HepG2 (cell line): ENCODE measurements at regions not wholly inside any gene's neighbourhood (a gene's known extent, or its start where the extent isn't known, plus 50 kb on each side); places are given as distances from the start of the nearest gene placed in this dataset.

Source experiments
- CAMTA2 ChIP-seq: sonication (generic); formaldehyde crosslinking; IDR thresholded peaks from 2 replicates; pipeline ENCODE4 v1.4.0; 2020; ENCODE audit warnings: mild to moderate bottlenecking, missing genetic modification reagents, borderline replicate concordance
- CHCHD3 ChIP-seq: sonication (generic); formaldehyde crosslinking; IDR thresholded peaks from 2 replicates; pipeline ENCODE4 v1.8.0; 2022; ENCODE audit warnings: mild to moderate bottlenecking, missing genetic modification reagents, moderate library complexity
- HDAC2 ChIP-seq: sonication (generic); formaldehyde crosslinking; IDR thresholded peaks from 2 replicates; pipeline ENCODE4 v1.4.0; 2020; ENCODE audit warnings: missing genetic modification reagents
- HDAC6 ChIP-seq: fragments of 200-600 bp; sonication (generic); IDR thresholded peaks from 2 replicates; pipeline ENCODE4 v1.7.0; 2017; ENCODE audit warnings: mild to moderate bottlenecking, antibody characterized with exemption, low read length, low read depth
- MYNN ChIP-seq: sonication (generic); formaldehyde crosslinking; IDR thresholded peaks from 2 replicates; pipeline ENCODE4 v1.4.0; 2020; ENCODE audit warnings: mild to moderate bottlenecking, low read depth, missing genetic modification reagents
- NR3C1 ChIP-seq: sonication (generic); formaldehyde crosslinking; IDR thresholded peaks from 2 replicates; pipeline ENCODE4 v1.4.0; 2020; ENCODE audit warnings: missing genetic modification reagents
- PPARG ChIP-seq: conservative IDR thresholded peaks from 2 replicates; pipeline ENCODE4 v1.6.1; 2016; ENCODE audit warnings: missing biosample characterization, missing genetic modification reagents
- SIN3A ChIP-seq: IDR thresholded peaks from 2 replicates; pipeline ENCODE4 v1.6.1; 2011; ENCODE audit warnings: low read depth, mild to moderate bottlenecking, control low read depth, low read length, borderline replicate concordance
- TBX3 ChIP-seq: fragments of 450-650 bp; IDR thresholded peaks from 2 replicates; pipeline ENCODE4 v1.6.1; 2017; ENCODE audit warnings: antibody characterized with exemption, mild to moderate bottlenecking, inconsistent platforms, borderline replicate concordance
- TCF7 ChIP-seq: sonication (generic); IDR thresholded peaks from 2 replicates; pipeline ENCODE4 v1.6.1; 2016; ENCODE audit warnings: antibody characterized with exemption, low read depth
- YEATS2 ChIP-seq: sonication (generic); formaldehyde crosslinking; IDR thresholded peaks from 2 replicates; pipeline ENCODE4 v1.4.0; 2020; ENCODE audit warnings: missing genetic modification reagents, borderline replicate concordance
- TF ChIP-seq, protein P1 (sequence below): sonication (generic); formaldehyde crosslinking; IDR thresholded peaks from 2 replicates; pipeline ENCODE4 v1.4.0; 2020; ENCODE audit warnings: missing genetic modification reagents
- TF ChIP-seq, protein P2 (sequence below): sonication (generic); formaldehyde crosslinking; IDR thresholded peaks from 2 replicates; pipeline ENCODE4 v1.4.0; 2020; ENCODE audit warnings: mild to moderate bottlenecking, low read depth, missing genetic modification reagents
- TF ChIP-seq, protein P3 (sequence below): sonication (generic); formaldehyde crosslinking; IDR thresholded peaks from 2 replicates; pipeline ENCODE4 v1.8.1; 2023; ENCODE audit warnings: missing genetic modification reagents, inconsistent platforms, borderline replicate concordance
- TF ChIP-seq, protein P4 (sequence below): sonication (generic); formaldehyde crosslinking; IDR thresholded peaks from 2 replicates; pipeline ENCODE4 v1.4.0; 2020; ENCODE audit warnings: mild to moderate bottlenecking, missing genetic modification reagents
- TF ChIP-seq, protein P5 (sequence below): sonication (generic); formaldehyde crosslinking; IDR thresholded peaks from 2 replicates; pipeline ENCODE4 v1.4.0; 2020; ENCODE audit warnings: missing genetic modification reagents

DNA sequence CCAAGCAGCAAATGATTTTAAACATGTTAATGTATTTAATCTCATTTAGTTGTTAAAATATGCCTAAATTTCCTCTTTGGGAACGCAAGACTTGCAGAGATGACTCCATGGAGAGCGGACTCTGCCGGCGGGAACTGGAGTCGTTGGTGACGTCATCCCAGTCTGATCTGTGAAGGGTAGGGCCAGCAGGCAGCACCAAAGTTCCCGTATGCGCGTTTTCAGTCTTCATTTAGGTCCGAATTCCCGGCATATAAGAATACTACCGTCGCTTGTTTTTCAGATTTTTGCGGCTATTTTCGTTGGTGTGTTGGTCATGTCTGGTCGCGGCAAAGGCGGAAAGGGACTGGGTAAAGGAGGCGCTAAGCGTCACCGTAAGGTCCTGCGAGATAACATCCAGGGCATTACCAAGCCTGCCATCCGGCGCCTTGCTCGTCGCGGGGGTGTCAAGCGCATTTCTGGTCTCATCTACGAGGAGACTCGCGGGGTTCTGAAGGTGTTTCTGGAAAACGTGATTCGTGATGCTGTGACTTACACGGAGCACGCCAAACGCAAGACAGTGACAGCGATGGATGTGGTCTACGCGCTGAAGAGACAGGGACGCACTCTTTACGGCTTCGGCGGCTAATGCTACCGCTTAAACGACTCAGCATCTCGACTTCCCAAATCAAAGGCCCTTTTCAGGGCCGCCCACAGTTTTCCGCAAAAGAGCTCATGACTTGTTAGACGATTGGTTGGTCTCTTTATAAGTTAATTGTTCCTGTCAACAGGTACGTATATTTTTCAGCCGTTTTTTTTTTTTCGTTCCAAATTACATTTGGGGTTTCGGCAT is 117.3 kb downstream of the HFE start (continued):
- TF ChIP-seq, protein P1, sequence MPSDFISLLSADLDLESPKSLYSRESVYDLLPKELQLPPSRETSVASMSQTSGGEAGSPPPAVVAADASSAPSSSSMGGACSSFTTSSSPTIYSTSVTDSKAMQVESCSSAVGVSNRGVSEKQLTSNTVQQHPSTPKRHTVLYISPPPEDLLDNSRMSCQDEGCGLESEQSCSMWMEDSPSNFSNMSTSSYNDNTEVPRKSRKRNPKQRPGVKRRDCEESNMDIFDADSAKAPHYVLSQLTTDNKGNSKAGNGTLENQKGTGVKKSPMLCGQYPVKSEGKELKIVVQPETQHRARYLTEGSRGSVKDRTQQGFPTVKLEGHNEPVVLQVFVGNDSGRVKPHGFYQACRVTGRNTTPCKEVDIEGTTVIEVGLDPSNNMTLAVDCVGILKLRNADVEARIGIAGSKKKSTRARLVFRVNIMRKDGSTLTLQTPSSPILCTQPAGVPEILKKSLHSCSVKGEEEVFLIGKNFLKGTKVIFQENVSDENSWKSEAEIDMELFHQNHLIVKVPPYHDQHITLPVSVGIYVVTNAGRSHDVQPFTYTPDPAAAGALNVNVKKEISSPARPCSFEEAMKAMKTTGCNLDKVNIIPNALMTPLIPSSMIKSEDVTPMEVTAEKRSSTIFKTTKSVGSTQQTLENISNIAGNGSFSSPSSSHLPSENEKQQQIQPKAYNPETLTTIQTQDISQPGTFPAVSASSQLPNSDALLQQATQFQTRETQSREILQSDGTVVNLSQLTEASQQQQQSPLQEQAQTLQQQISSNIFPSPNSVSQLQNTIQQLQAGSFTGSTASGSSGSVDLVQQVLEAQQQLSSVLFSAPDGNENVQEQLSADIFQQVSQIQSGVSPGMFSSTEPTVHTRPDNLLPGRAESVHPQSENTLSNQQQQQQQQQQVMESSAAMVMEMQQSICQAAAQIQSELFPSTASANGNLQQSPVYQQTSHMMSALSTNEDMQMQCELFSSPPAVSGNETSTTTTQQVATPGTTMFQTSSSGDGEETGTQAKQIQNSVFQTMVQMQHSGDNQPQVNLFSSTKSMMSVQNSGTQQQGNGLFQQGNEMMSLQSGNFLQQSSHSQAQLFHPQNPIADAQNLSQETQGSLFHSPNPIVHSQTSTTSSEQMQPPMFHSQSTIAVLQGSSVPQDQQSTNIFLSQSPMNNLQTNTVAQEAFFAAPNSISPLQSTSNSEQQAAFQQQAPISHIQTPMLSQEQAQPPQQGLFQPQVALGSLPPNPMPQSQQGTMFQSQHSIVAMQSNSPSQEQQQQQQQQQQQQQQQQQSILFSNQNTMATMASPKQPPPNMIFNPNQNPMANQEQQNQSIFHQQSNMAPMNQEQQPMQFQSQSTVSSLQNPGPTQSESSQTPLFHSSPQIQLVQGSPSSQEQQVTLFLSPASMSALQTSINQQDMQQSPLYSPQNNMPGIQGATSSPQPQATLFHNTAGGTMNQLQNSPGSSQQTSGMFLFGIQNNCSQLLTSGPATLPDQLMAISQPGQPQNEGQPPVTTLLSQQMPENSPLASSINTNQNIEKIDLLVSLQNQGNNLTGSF: peak; percentile 96
- TF ChIP-seq NR3C1 (CRISPR knock-in tag): no peak
- peak; percentile 18; the same call in 1 of the 2 replicates for TF ChIP-seq TCF7
- TF ChIP-seq, protein P2, sequence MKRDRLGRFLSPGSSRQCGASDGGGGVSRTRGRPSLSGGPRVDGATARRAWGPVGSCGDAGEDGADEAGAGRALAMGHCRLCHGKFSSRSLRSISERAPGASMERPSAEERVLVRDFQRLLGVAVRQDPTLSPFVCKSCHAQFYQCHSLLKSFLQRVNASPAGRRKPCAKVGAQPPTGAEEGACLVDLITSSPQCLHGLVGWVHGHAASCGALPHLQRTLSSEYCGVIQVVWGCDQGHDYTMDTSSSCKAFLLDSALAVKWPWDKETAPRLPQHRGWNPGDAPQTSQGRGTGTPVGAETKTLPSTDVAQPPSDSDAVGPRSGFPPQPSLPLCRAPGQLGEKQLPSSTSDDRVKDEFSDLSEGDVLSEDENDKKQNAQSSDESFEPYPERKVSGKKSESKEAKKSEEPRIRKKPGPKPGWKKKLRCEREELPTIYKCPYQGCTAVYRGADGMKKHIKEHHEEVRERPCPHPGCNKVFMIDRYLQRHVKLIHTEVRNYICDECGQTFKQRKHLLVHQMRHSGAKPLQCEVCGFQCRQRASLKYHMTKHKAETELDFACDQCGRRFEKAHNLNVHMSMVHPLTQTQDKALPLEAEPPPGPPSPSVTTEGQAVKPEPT: no peak
- 0 out of 2 replicates have a peak, but pooled peaks have one; percentile 26 for TF ChIP-seq PPARG
- TF ChIP-seq, protein P3, sequence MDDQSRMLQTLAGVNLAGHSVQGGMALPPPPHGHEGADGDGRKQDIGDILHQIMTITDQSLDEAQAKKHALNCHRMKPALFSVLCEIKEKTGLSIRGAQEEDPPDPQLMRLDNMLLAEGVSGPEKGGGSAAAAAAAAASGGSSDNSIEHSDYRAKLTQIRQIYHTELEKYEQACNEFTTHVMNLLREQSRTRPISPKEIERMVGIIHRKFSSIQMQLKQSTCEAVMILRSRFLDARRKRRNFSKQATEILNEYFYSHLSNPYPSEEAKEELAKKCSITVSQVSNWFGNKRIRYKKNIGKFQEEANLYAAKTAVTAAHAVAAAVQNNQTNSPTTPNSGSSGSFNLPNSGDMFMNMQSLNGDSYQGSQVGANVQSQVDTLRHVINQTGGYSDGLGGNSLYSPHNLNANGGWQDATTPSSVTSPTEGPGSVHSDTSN: no peak
- no peak for TF ChIP-seq CHCHD3 (CRISPR knock-in tag)
- peak; percentile 98 for TF ChIP-seq SIN3A
- peak; percentile 77; the same call in 1 of the 2 replicates for TF ChIP-seq HDAC2 (CRISPR knock-in tag)
- 0 out of 2 replicates have a peak, but pooled peaks have one; percentile 13 for TF ChIP-seq MYNN (CRISPR knock-in tag)
- peak; percentile 97 for TF ChIP-seq YEATS2 (CRISPR knock-in tag)
- peak; percentile 97 for TF ChIP-seq CAMTA2 (CRISPR knock-in tag)
- TF ChIP-seq, protein P4, sequence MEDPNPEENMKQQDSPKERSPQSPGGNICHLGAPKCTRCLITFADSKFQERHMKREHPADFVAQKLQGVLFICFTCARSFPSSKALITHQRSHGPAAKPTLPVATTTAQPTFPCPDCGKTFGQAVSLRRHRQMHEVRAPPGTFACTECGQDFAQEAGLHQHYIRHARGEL (CRISPR knock-in tag): peak; percentile 82; the same call in 1 of the 2 replicates
- TF ChIP-seq, protein P5, sequence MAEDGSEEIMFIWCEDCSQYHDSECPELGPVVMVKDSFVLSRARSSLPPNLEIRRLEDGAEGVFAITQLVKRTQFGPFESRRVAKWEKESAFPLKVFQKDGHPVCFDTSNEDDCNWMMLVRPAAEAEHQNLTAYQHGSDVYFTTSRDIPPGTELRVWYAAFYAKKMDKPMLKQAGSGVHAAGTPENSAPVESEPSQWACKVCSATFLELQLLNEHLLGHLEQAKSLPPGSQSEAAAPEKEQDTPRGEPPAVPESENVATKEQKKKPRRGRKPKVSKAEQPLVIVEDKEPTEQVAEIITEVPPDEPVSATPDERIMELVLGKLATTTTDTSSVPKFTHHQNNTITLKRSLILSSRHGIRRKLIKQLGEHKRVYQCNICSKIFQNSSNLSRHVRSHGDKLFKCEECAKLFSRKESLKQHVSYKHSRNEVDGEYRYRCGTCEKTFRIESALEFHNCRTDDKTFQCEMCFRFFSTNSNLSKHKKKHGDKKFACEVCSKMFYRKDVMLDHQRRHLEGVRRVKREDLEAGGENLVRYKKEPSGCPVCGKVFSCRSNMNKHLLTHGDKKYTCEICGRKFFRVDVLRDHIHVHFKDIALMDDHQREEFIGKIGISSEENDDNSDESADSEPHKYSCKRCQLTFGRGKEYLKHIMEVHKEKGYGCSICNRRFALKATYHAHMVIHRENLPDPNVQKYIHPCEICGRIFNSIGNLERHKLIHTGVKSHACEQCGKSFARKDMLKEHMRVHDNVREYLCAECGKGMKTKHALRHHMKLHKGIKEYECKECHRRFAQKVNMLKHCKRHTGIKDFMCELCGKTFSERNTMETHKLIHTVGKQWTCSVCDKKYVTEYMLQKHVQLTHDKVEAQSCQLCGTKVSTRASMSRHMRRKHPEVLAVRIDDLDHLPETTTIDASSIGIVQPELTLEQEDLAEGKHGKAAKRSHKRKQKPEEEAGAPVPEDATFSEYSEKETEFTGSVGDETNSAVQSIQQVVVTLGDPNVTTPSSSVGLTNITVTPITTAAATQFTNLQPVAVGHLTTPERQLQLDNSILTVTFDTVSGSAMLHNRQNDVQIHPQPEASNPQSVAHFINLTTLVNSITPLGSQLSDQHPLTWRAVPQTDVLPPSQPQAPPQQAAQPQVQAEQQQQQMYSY (CRISPR knock-in tag): peak; percentile 98
- TF ChIP-seq HDAC6: no peak
- peak; percentile 45; the same call in 1 of the 2 replicates for TF ChIP-seq TBX3
